ENCODE measurements at regions not wholly inside any gene's neighbourhood (a gene's known extent, or its start where the extent isn't known, plus 50 kb on each side); places are given as distances from the start of the nearest gene placed in this dataset.
"Not testable (repeated sequence)": the region's sequence is repeated elsewhere in the genome, so short reads cannot be mapped to it uniquely, and the experiment has no call there.

- H3K27ac ChIP-seq (ENCODE audit: low read length), result no peak overlapping the region
- no peaks in the 10 kb centered on the region for H3K27me3 ChIP-seq (ENCODE audit: control insufficient read depth, insufficient read depth, low read length)
- peak; percentile 50 for DNase-seq
- no peaks in the 10 kb centered on the region for H3K9me3 ChIP-seq (replicated peaks; ENCODE audit: control insufficient read depth, low read depth, low read length)
- H3K4me3 ChIP-seq (ENCODE audit: low read length), result no peak overlapping the region
- WGBS (ENCODE audit: insufficient coverage), result no CpG with 5 or more reads among the region's 1 CpG
- no peaks in the 10 kb centered on the region for H3K36me3 ChIP-seq (ENCODE audit: control insufficient read depth, insufficient read depth, low read length)
- no peaks in the 10 kb centered on the region for H3K4me1 ChIP-seq (ENCODE audit: control insufficient read depth, insufficient read depth, low read length)
Measured at GRCh38 chr5:24226479-24226878, 418.3 kb downstream of the CDH10 start.

GRCh38 chr5:24227881-24228280 is 416.9 kb downstream of the CDH10 start:
- DNase-seq; H3K4me3 ChIP-seq (ENCODE audit: low read length); H3K27ac ChIP-seq (ENCODE audit: low read length); H3K9me3 ChIP-seq (replicated peaks; ENCODE audit: control insufficient read depth, low read depth, low read length); H3K27me3 ChIP-seq (ENCODE audit: control insufficient read depth, insufficient read depth, low read length); H3K36me3 ChIP-seq (ENCODE audit: control insufficient read depth, insufficient read depth, low read length); H3K4me1 ChIP-seq (ENCODE audit: control insufficient read depth, insufficient read depth, low read length): not testable (repeated sequence)
- WGBS (ENCODE audit: insufficient coverage), result 93% methylated on average over 3 of the region's 5 CpGs

- WGBS (ENCODE audit: insufficient coverage), result no CpG with 5 or more reads among the region's 1 CpG
- no peak for DNase-seq
- H3K9me3 ChIP-seq (replicated peaks; ENCODE audit: control insufficient read depth, low read depth, low read length), result no peaks in the 10 kb centered on the region
- no peak overlapping the region for H3K4me3 ChIP-seq (ENCODE audit: low read length)
- no peaks in the 10 kb centered on the region for H3K27me3 ChIP-seq (ENCODE audit: control insufficient read depth, insufficient read depth, low read length)
- no peaks in the 10 kb centered on the region for H3K4me1 ChIP-seq (ENCODE audit: control insufficient read depth, insufficient read depth, low read length)
- H3K36me3 ChIP-seq (ENCODE audit: control insufficient read depth, insufficient read depth, low read length), result no peaks in the 10 kb centered on the region
- H3K27ac ChIP-seq (ENCODE audit: low read length), result no peak overlapping the region
Measured at GRCh38 chr5:24232041-24232440, 412.7 kb downstream of the CDH10 start.

GRCh38 chr5:24232929-24233498 is 411.8 kb downstream of the CDH10 start:
- Histone ChIP-seq H3K27ac (ENCODE audit: low read length) (no peak overlapping the region), H3K4me3 (ENCODE audit: low read length) (no peak overlapping the region), H3K27me3 (ENCODE audit: control insufficient read depth, insufficient read depth, low read length) (no peaks in the 10 kb centered on the region), H3K4me1 (ENCODE audit: control insufficient read depth, insufficient read depth, low read length) (no peaks in the 10 kb centered on the region), H3K36me3 (ENCODE audit: control insufficient read depth, insufficient read depth, low read length) (no peaks in the 10 kb centered on the region), H3K9me3 (replicated peaks; ENCODE audit: control insufficient read depth, low read depth, low read length) (no peaks in the 10 kb centered on the region)
- peak; percentile 13 for DNase-seq
- no CpG with 5 or more reads among the region's 4 CpGs for WGBS (ENCODE audit: insufficient coverage)

GRCh38 chr5:24235946-24236345 is 408.8 kb downstream of the CDH10 start:
- H3K27ac ChIP-seq (ENCODE audit: low read length), result no peak overlapping the region
- H3K4me1 ChIP-seq (ENCODE audit: control insufficient read depth, insufficient read depth, low read length), result no peaks in the 10 kb centered on the region
- no CpG with 5 or more reads among the region's 2 CpGs for WGBS (ENCODE audit: insufficient coverage)
- no peak overlapping the region for H3K4me3 ChIP-seq (ENCODE audit: low read length)
- H3K9me3 ChIP-seq (replicated peaks; ENCODE audit: control insufficient read depth, low read depth, low read length), result no peaks in the 10 kb centered on the region
- H3K36me3 ChIP-seq (ENCODE audit: control insufficient read depth, insufficient read depth, low read length), result no peaks in the 10 kb centered on the region
- DNase-seq, result peak; percentile 16
- H3K27me3 ChIP-seq (ENCODE audit: control insufficient read depth, insufficient read depth, low read length), result no peaks in the 10 kb centered on the region

- Histone ChIP-seq H3K4me3 (ENCODE audit: low read length) (no peak overlapping the region), H3K27me3 (ENCODE audit: control insufficient read depth, insufficient read depth, low read length) (no peaks in the 10 kb centered on the region), H3K27ac (ENCODE audit: low read length) (no peak overlapping the region), H3K9me3 (replicated peaks; ENCODE audit: control insufficient read depth, low read depth, low read length) (no peaks in the 10 kb centered on the region), H3K36me3 (ENCODE audit: control insufficient read depth, insufficient read depth, low read length) (no peaks in the 10 kb centered on the region), H3K4me1 (ENCODE audit: control insufficient read depth, insufficient read depth, low read length) (no peaks in the 10 kb centered on the region)
- no peak for DNase-seq
- WGBS (ENCODE audit: insufficient coverage), result no CpG with 5 or more reads among the region's 1 CpG
Measured at GRCh38 chr5:24245821-24246220, 399.0 kb downstream of the CDH10 start.

- Histone ChIP-seq H3K9me3 (replicated peaks; ENCODE audit: control insufficient read depth, low read depth, low read length) (no peaks in the 10 kb centered on the region), H3K36me3 (ENCODE audit: control insufficient read depth, insufficient read depth, low read length) (no peaks in the 10 kb centered on the region), H3K27me3 (ENCODE audit: control insufficient read depth, insufficient read depth, low read length) (no peaks in the 10 kb centered on the region), H3K4me3 (ENCODE audit: low read length) (no peak overlapping the region), H3K27ac (ENCODE audit: low read length) (no peak overlapping the region), H3K4me1 (ENCODE audit: control insufficient read depth, insufficient read depth, low read length) (no peaks in the 10 kb centered on the region)
- DNase-seq, result no peak
- WGBS (ENCODE audit: insufficient coverage), result 87% methylated on average over 3 of the region's 5 CpGs
Measured at GRCh38 chr5:24264547-24264946, 380.2 kb downstream of the CDH10 start.

GRCh38 chr5:24265306-24265705 is 379.5 kb downstream of the CDH10 start:
- no CpG with 5 or more reads among the region's 4 CpGs for WGBS (ENCODE audit: insufficient coverage)
- Histone ChIP-seq H3K27me3 (ENCODE audit: control insufficient read depth, insufficient read depth, low read length) (no peaks in the 10 kb centered on the region), H3K4me3 (ENCODE audit: low read length) (no peak overlapping the region), H3K4me1 (ENCODE audit: control insufficient read depth, insufficient read depth, low read length) (no peaks in the 10 kb centered on the region), H3K9me3 (replicated peaks; ENCODE audit: control insufficient read depth, low read depth, low read length) (no peaks in the 10 kb centered on the region), H3K36me3 (ENCODE audit: control insufficient read depth, insufficient read depth, low read length) (no peaks in the 10 kb centered on the region), H3K27ac (ENCODE audit: low read length) (no peak overlapping the region)
- DNase-seq, result no peak

- Histone ChIP-seq H3K4me3 (ENCODE audit: low read length) (no peak overlapping the region), H3K36me3 (ENCODE audit: control insufficient read depth, insufficient read depth, low read length) (no peaks in the 10 kb centered on the region), H3K27ac (ENCODE audit: low read length) (no peak overlapping the region), H3K9me3 (replicated peaks; ENCODE audit: control insufficient read depth, low read depth, low read length) (no peaks in the 10 kb centered on the region), H3K4me1 (ENCODE audit: control insufficient read depth, insufficient read depth, low read length) (no peaks in the 10 kb centered on the region), H3K27me3 (ENCODE audit: control insufficient read depth, insufficient read depth, low read length) (no peaks in the 10 kb centered on the region)
- WGBS (ENCODE audit: insufficient coverage), result no CpG with 5 or more reads among the region's 2 CpGs
- DNase-seq, result no peak
Measured at GRCh38 chr5:24268482-24269056, 376.2 kb downstream of the CDH10 start.

- 83% methylated on average over 5 of the region's 5 CpGs for WGBS (ENCODE audit: insufficient coverage)
Measured at GRCh38 chr5:24271702-24272118, 373.1 kb downstream of the CDH10 start.

GRCh38 chr5:24272741-24273140 is 372.0 kb downstream of the CDH10 start:
- Histone ChIP-seq H3K4me1 (ENCODE audit: control insufficient read depth, insufficient read depth, low read length) (no peaks in the 10 kb centered on the region), H3K4me3 (ENCODE audit: low read length) (no peak overlapping the region), H3K27me3 (ENCODE audit: control insufficient read depth, insufficient read depth, low read length) (no peaks in the 10 kb centered on the region), H3K9me3 (replicated peaks; ENCODE audit: control insufficient read depth, low read depth, low read length) (no peaks in the 10 kb centered on the region), H3K27ac (ENCODE audit: low read length) (no peak overlapping the region), H3K36me3 (ENCODE audit: control insufficient read depth, insufficient read depth, low read length) (no peaks in the 10 kb centered on the region)
- 88% methylated on average over 5 of the region's 7 CpGs for WGBS (ENCODE audit: insufficient coverage)
- no peak for DNase-seq

More at GRCh38 chr5:24271702-24272118, 373.1 kb downstream of the CDH10 start:
- not testable (repeated sequence) for H3K9me3 ChIP-seq (replicated peaks; ENCODE audit: control insufficient read depth, low read depth, low read length); H3K36me3 ChIP-seq (ENCODE audit: control insufficient read depth, insufficient read depth, low read length); H3K27me3 ChIP-seq (ENCODE audit: control insufficient read depth, insufficient read depth, low read length); H3K4me3 ChIP-seq (ENCODE audit: low read length); H3K27ac ChIP-seq (ENCODE audit: low read length); DNase-seq; H3K4me1 ChIP-seq (ENCODE audit: control insufficient read depth, insufficient read depth, low read length)

Measured in muscle of leg (tissue), 3 donors.